Endodermal cell (in vitro differentiated cells): ENCODE measurements at regions not wholly inside any gene's neighbourhood (a gene's known extent, or its start where the extent isn't known, plus 50 kb on each side); places are given as distances from the start of the nearest gene placed in this dataset.

Experiments used
- DNase-seq: peaks from one replicate; pipeline ENCODE4 v3.0.0-alpha.2; 2017
- H3K27ac ChIP-seq: 2 replicates; pipeline ENCODE4 v1.5.1; 2013; ENCODE audit warnings: mild to moderate bottlenecking, low read depth, low read length, moderate library complexity
- H3K27me3 ChIP-seq: 2 replicates; pipeline ENCODE4 v1.6.1; 2013; ENCODE audit warnings: mild to moderate bottlenecking, low read length, moderate library complexity; ENCODE audit not compliant: insufficient read depth, control insufficient read depth, poor library complexity, severe bottlenecking
- H3K36me3 ChIP-seq: 2 replicates; pipeline ENCODE4 v1.7.0; 2013; ENCODE audit warnings: mild to moderate bottlenecking, low read length, moderate library complexity; ENCODE audit not compliant: control insufficient read depth, insufficient read depth
- H3K4me1 ChIP-seq: one replicate; pipeline ENCODE4 v1.7.0; 2013; ENCODE audit warnings: low read length; ENCODE audit not compliant: control insufficient read depth, insufficient read depth
- H3K4me3 ChIP-seq: 2 replicates; pipeline ENCODE4 v1.5.1; 2013; ENCODE audit warnings: mild to moderate bottlenecking, low read length, moderate library complexity
- H3K9ac ChIP-seq: 2 replicates; pipeline ENCODE4 v1.6.1; 2013; ENCODE audit warnings: mild to moderate bottlenecking, low read length, moderate library complexity; ENCODE audit not compliant: poor library complexity, severe bottlenecking; ENCODE audit errors: extremely low read depth
- H3K9me3 ChIP-seq: 2 replicates; pipeline ENCODE4 v1.6.1; 2013; ENCODE audit warnings: mild to moderate bottlenecking, low read length, moderate library complexity; ENCODE audit not compliant: control insufficient read depth
- H3K27ac Mint-ChIP-seq: 2 replicates; pipeline ENCODE4 v1.8.0; 2020; ENCODE audit warnings: mixed read lengths
- H3K27me3 Mint-ChIP-seq: 2 replicates; pipeline ENCODE4 v1.8.0; 2021; ENCODE audit warnings: mild to moderate bottlenecking, mixed read lengths; ENCODE audit not compliant: insufficient read depth
- H3K36me3 Mint-ChIP-seq: 2 replicates; pipeline ENCODE4 v1.8.0; 2020; ENCODE audit warnings: low read depth, mixed read lengths
- H3K4me1 Mint-ChIP-seq: 2 replicates; pipeline ENCODE4 v1.8.0; 2020; ENCODE audit warnings: mixed read lengths
- H3K4me3 Mint-ChIP-seq: 2 replicates; pipeline ENCODE4 v1.8.0; 2020; ENCODE audit warnings: mild to moderate bottlenecking, moderate library complexity, mixed read lengths
- H3K9me3 Mint-ChIP-seq: 2 replicates; pipeline ENCODE4 v1.8.0; 2020; ENCODE audit warnings: mild to moderate bottlenecking, mixed read lengths
- CTCF ChIP-seq: fragments of 200-600 bp; sonication (generic); conservative IDR thresholded peaks from 2 replicates; pipeline ENCODE4 v1.5.0; 2021; ENCODE audit warnings: antibody characterized with exemption, mild to moderate bottlenecking
- WGBS, 2 experiments: methylation state at CpG; one replicate each; pipeline versions ENCODE4 v1.1.5 to v1.1.7; 2013; ENCODE audit warnings: missing lambda C conversion rate in 2 of 2, mixed read lengths in 1 of 2; ENCODE audit not compliant: insufficient coverage in 1 of 2, insufficient read length in 1 of 2; 5-methylcytosine and 5-hydroxymethylcytosine counted together

- H3K9me3 Mint-ChIP-seq, result no peaks in the 10 kb centered on the region
- peaks cover 13% of the 10 kb centered on the region for H3K4me1 Mint-ChIP-seq
- no peaks in the 10 kb centered on the region for H3K36me3 Mint-ChIP-seq
Observed at GRCh38 chr6:22807818-22808217, 238.5 kb downstream of the HDGFL1 start.

GRCh38 chr6:22808466-22808865 lies 239.1 kb downstream of the HDGFL1 start:
- H3K27ac Mint-ChIP-seq, result no peak overlapping the region
- H3K27me3 Mint-ChIP-seq, result peaks cover 3% of the 10 kb centered on the region
- H3K36me3 Mint-ChIP-seq, result no peaks in the 10 kb centered on the region
- no CpG with 5 or more reads among the region's 1 CpG for WGBS, 2 experiments
- Histone ChIP-seq H3K9ac (no peak overlapping the region), H3K9me3 (no peaks in the 10 kb centered on the region), H3K27me3 (peaks cover 5% of the 10 kb centered on the region), H3K36me3 (no peaks in the 10 kb centered on the region), H3K4me1 (no peaks in the 10 kb centered on the region), H3K27ac (no peak overlapping the region), H3K4me3 (no peak overlapping the region)
- H3K4me3 Mint-ChIP-seq, result no peak overlapping the region
- peaks cover 13% of the 10 kb centered on the region for H3K4me1 Mint-ChIP-seq
- DNase-seq, result no peak
- H3K9me3 Mint-ChIP-seq, result no peaks in the 10 kb centered on the region
- no peak for TF ChIP-seq CTCF

More at GRCh38 chr6:22807818-22808217, 238.5 kb downstream of the HDGFL1 start:
- Histone ChIP-seq H3K27me3 (peaks cover 5% of the 10 kb centered on the region), H3K4me3 (no peak overlapping the region), H3K9ac (no peak overlapping the region), H3K4me1 (no peaks in the 10 kb centered on the region), H3K27ac (no peak overlapping the region), H3K9me3 (no peaks in the 10 kb centered on the region), H3K36me3 (no peaks in the 10 kb centered on the region)
- TF ChIP-seq CTCF, result no peak
- 85 to 91% methylated on average over 3 of the region's 3 CpGs for WGBS, 2 experiments
- Mint-ChIP-seq H3K27me3 (peaks cover 3% of the 10 kb centered on the region), H3K4me3 (no peak overlapping the region), H3K27ac (no peak overlapping the region)
- DNase-seq, result no peak

GRCh38 chr6:22809370-22809769 lies 240.0 kb downstream of the HDGFL1 start:
- Histone ChIP-seq H3K27ac (no peak overlapping the region), H3K9me3 (no peaks in the 10 kb centered on the region), H3K27me3 (peaks cover 5% of the 10 kb centered on the region), H3K4me3 (no peak overlapping the region), H3K4me1 (no peaks in the 10 kb centered on the region), H3K9ac (no peak overlapping the region), H3K36me3 (no peaks in the 10 kb centered on the region)
- peaks cover 13% of the 10 kb centered on the region for H3K4me1 Mint-ChIP-seq
- no peaks in the 10 kb centered on the region for H3K9me3 Mint-ChIP-seq
- 92 to 100% methylated on average over 1 of the region's 1 CpG for WGBS, 2 experiments
- H3K27ac Mint-ChIP-seq, result no peak overlapping the region
- peaks cover 3% of the 10 kb centered on the region for H3K27me3 Mint-ChIP-seq
- no peak for TF ChIP-seq CTCF
- no peaks in the 10 kb centered on the region for H3K36me3 Mint-ChIP-seq
- H3K4me3 Mint-ChIP-seq, result no peak overlapping the region
- DNase-seq, result no peak
